GM12872 (cell line): ENCODE measurements at regions not wholly inside any gene's neighbourhood (a gene's known extent, or its start where the extent isn't known, plus 50 kb on each side); places are given as distances from the start of the nearest gene placed in this dataset.

Source experiments
- CTCF ChIP-seq: IDR thresholded peaks from 3 replicates; pipeline ENCODE4 v1.5.1; 2011; ENCODE audit warnings: low read depth, mild to moderate bottlenecking, low read length, moderate library complexity; ENCODE audit not compliant: insufficient read depth

DNA sequence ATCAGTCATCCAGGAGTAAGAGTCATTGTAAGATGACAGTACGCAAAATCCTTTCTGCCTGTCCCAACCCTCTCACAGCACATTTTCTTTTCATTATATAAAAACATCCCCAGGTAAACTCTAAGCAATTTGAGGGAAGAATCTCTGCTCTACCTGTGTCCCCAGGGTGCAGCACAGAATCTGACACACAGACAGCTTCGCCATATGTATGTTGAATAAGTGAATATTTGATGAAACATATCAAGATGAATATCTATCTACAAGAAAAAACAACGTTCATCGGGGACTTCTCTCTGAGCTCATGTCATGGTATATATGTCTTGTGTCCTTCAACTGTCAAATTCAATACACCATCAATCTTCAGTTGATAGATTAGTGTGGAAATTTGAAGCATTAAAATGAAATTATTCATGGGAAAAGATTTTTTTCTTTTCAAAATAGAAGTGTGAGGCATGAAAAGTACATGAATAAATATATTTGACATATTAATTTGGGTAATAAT, 94.5 kb upstream of the KYNU start:
- TF ChIP-seq CTCF = no peak

DNA sequence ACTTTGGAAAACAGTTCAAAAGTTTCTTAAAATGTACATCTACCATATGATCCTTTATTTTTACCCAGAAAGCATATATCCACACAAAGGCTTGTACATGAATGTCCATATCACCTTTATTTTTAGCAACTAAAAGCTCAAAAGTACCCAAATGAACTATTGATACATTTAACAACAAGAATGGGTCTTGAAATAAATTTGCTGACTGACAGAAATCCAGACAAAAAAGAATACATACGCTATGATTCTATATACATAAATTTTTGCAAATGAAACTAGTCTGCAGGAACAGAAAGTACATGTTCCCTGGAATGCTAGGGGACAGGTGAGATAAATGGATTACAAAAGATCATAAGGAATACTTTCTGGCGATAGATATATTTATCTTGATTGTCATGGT, 96.3 kb upstream of the KYNU start:
- TF ChIP-seq CTCF = no peak

- no peak for TF ChIP-seq CTCF
Observed at GRCh38 chr2:142778289-142778688, 99.2 kb upstream of the KYNU start.

DNA sequence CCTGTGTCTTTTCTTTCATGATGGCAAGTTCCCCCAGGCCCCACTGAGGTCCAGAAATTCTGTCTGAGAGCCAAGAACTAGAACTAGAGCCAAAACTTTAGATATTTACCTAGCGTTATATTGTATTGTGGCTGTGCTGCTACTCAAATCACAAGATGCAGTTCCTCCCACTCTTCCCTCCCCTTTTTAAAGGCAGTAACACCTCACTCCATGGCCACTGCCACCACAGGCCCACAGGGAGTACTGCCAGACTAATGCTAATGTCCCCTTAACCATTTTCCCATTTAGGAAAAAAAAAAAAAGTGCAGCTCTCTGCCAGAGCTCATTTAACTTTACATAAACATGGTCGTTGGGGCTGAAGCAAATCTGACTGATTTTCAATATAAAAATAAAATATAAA, 99.7 kb upstream of the KYNU start:
- no peak for TF ChIP-seq CTCF

DNA sequence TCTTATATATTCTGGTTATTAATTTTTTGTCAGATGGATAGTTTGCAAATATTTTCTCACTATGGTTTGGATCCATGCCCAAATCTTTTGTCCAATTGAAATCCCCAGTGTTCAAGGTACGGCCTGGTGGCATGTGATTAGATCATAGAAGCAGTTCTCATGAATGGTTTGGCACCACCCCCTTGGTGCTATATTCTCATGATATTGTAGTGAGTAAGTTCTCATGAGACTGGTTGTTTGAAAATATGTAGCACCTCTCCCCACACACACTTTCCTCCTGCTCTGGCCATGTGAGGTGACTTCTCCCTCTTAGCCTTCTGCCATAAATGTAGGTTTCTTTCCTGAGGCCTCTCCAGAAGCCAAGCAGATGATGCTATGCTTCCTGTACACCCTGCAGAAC, 107.7 kb upstream of the KYNU start:
- TF ChIP-seq CTCF = no peak

GRCh38 chr2:142767847-142768246, 109.6 kb upstream of the KYNU start:
- TF ChIP-seq CTCF = no peak

GRCh38 chr2:142758973-142759372, 118.5 kb upstream of the KYNU start:
- TF ChIP-seq CTCF = no peak

DNA sequence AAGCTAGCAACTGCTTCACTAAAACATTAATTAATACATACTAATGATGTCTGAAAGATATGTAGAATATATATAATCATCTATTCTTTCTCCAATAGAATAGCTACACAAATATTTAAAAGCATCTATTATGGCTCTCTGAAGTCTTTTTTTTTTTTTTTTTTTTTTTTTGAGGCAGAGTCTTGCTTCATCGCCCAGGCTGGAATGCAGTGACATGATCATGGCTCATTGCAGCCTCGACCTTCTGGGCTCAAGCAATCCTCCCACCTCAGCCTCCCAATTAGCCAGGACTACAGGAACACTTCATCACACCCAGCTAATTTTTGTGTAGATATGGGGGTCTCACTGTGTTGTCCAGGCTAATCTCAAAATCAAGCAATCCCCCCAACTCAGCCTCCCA, 120.4 kb upstream of the KYNU start:
- no peak for TF ChIP-seq CTCF
